ENCODE measurements at regions not wholly inside any gene's neighbourhood (a gene's known extent, or its start where the extent isn't known, plus 50 kb on each side); places are given as distances from the start of the nearest gene placed in this dataset.
A peak's percentile ranks its signal among the peaks of the same experiment; 100 is the strongest.

- DNase-seq (ENCODE audit: low read depth in 2 of 2) = no peak
- Histone ChIP-seq H3K27ac (ENCODE audit: insufficient read depth, low read length) (no peak overlapping the region), H3K9me3 (ENCODE audit: control insufficient read depth, insufficient read depth, low read depth, low read length) (no peaks in the 10 kb centered on the region), H4K20me1 (ENCODE audit: control insufficient read depth, extremely low read depth, insufficient read depth, low read length) (no peaks in the 10 kb centered on the region), H3K36me3 (ENCODE audit: control insufficient read depth, insufficient read depth, low read length) (no peaks in the 10 kb centered on the region), H3K79me2 (ENCODE audit: control insufficient read depth, insufficient read depth, low read length) (no peaks in the 10 kb centered on the region), H3K27me3 (ENCODE audit: control insufficient read depth, insufficient read depth, low read length) (no peaks in the 10 kb centered on the region), H3K4me3 (replicated peaks in 1 of 4; ENCODE audit: control extremely low read depth in 1 of 4, insufficient read depth in 1 of 4, low read depth in 3 of 4, low read length in 4 of 4) (no peak overlapping the region), H3K4me1 (ENCODE audit: control insufficient read depth, extremely low read depth, insufficient read depth, low read length) (no peaks in the 10 kb centered on the region), H3K9ac (ENCODE audit: insufficient read depth, low read length) (no peak overlapping the region), H3K4me2 (ENCODE audit: extremely low read depth, insufficient read depth, low read length) (no peak overlapping the region), H2AFZ (ENCODE audit: low read length) (no peak overlapping the region)
- TF ChIP-seq EZH2 (IDR thresholded peaks at IDR 0.05; ENCODE audit: low read length, missing control alignments) = no peak
Measured at GRCh38 chr1:214126697-214127146, 138.9 kb downstream of the PROX1 start.

- Histone ChIP-seq H3K79me2 (ENCODE audit: control insufficient read depth, insufficient read depth, low read length) (no peaks in the 10 kb centered on the region), H3K4me1 (ENCODE audit: control insufficient read depth, extremely low read depth, insufficient read depth, low read length) (no peaks in the 10 kb centered on the region), H2AFZ (ENCODE audit: low read length) (no peak overlapping the region), H3K4me2 (ENCODE audit: extremely low read depth, insufficient read depth, low read length) (no peak overlapping the region), H3K27ac (ENCODE audit: insufficient read depth, low read length) (no peak overlapping the region), H4K20me1 (ENCODE audit: control insufficient read depth, extremely low read depth, insufficient read depth, low read length) (no peaks in the 10 kb centered on the region), H3K9me3 (ENCODE audit: control insufficient read depth, insufficient read depth, low read depth, low read length) (no peaks in the 10 kb centered on the region), H3K27me3 (ENCODE audit: control insufficient read depth, insufficient read depth, low read length) (no peaks in the 10 kb centered on the region), H3K4me3 (replicated peaks in 1 of 4; ENCODE audit: control extremely low read depth in 1 of 4, insufficient read depth in 1 of 4, low read depth in 3 of 4, low read length in 4 of 4) (no peak overlapping the region), H3K36me3 (ENCODE audit: control insufficient read depth, insufficient read depth, low read length) (no peaks in the 10 kb centered on the region), H3K9ac (ENCODE audit: insufficient read depth, low read length) (no peak overlapping the region)
- no peak for TF ChIP-seq EZH2 (IDR thresholded peaks at IDR 0.05; ENCODE audit: low read length, missing control alignments)
- TF ChIP-seq CTCF (conservative IDR thresholded peaks at IDR 0.05 in 1 of 2, IDR thresholded peaks at IDR 0.05 in 1 of 2; ENCODE audit: low read depth in 1 of 2, low read length in 2 of 2) = no peak
- DNase-seq (ENCODE audit: low read depth in 2 of 2) = no peak
Measured at GRCh38 chr1:214127705-214128104, 139.9 kb downstream of the PROX1 start.

GRCh38 chr1:214135886-214136285, 145.1 kb upstream of the SMYD2 start:
- Histone ChIP-seq H3K4me2 (ENCODE audit: extremely low read depth, insufficient read depth, low read length) (no peak overlapping the region), H3K4me1 (ENCODE audit: control insufficient read depth, extremely low read depth, insufficient read depth, low read length) (no peaks in the 10 kb centered on the region), H3K36me3 (ENCODE audit: control insufficient read depth, insufficient read depth, low read length) (no peaks in the 10 kb centered on the region), H3K27me3 (ENCODE audit: control insufficient read depth, insufficient read depth, low read length) (no peaks in the 10 kb centered on the region), H3K4me3 (replicated peaks in 1 of 4; ENCODE audit: control extremely low read depth in 1 of 4, insufficient read depth in 1 of 4, low read depth in 3 of 4, low read length in 4 of 4) (no peak overlapping the region), H3K9me3 (ENCODE audit: control insufficient read depth, insufficient read depth, low read depth, low read length) (no peaks in the 10 kb centered on the region), H3K9ac (ENCODE audit: insufficient read depth, low read length) (no peak overlapping the region), H3K27ac (ENCODE audit: insufficient read depth, low read length) (no peak overlapping the region), H2AFZ (ENCODE audit: low read length) (no peak overlapping the region), H4K20me1 (ENCODE audit: control insufficient read depth, extremely low read depth, insufficient read depth, low read length) (no peaks in the 10 kb centered on the region), H3K79me2 (ENCODE audit: control insufficient read depth, insufficient read depth, low read length) (no peaks in the 10 kb centered on the region)
- TF ChIP-seq EZH2 (IDR thresholded peaks at IDR 0.05; ENCODE audit: low read length, missing control alignments) = no peak
- TF ChIP-seq CTCF (conservative IDR thresholded peaks at IDR 0.05 in 1 of 2, IDR thresholded peaks at IDR 0.05 in 1 of 2; ENCODE audit: low read depth in 1 of 2, low read length in 2 of 2) = no peak
- DNase-seq (ENCODE audit: low read depth in 2 of 2) = peak in 1 of 2 donors; percentile 64
